Activated T-cell treated with anti-CD3 and anti-CD28 coated beads for 1 hour (primary cell): ENCODE measurements at regions not wholly inside any gene's neighbourhood (a gene's known extent, or its start where the extent isn't known, plus 50 kb on each side); places are given as distances from the start of the nearest gene placed in this dataset.

ENCODE experiments used
- DNase-seq: peaks from one replicate; pipeline ENCODE4 v3.0.0-alpha.2; 2020; ENCODE audit warnings: low read depth

DNA sequence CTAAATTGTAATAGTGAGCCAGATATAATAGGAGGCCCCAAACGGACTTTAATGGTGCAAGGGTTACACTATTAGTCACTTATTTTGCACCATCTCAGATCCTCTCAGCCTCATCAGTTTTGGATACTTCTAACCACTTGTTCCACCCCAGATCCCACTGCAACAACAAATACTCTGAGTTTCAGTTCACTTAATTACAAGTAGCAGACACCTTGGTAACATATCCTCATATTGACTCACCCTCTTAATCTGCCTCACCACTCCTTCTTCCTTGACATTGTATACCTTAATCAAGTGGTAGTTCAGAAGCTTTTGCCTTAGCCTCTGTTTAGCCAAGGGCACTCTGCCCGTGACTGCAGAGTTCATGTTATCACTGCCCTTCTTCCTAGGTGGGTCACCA lies 256.1 kb upstream of the UBASH3B start:
- no peak for DNase-seq

GRCh38 chr11:122398851-122399250 lies 256.7 kb upstream of the UBASH3B start:
- no peak for DNase-seq

DNA sequence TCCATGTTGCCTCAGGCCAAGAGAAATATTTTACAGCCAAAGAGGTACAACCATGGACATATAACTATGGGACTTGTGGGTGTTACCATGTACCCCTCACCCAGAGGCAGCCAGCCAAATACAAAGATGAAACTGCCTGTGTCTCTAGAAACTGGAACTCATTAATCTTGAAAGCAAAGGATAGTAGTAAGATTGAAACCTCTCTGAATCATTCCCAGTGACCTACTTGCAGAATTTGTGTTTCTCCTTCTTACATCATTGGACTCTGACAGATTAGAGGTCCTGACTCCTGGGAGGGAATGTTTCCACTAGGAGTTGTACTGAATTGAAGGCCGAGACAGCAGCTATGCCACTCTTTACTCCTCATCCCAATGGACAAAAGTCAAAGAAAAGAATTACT lies 257.4 kb upstream of the UBASH3B start:
- no peak for DNase-seq

- DNase-seq: no peak
These were observed 260.2 kb upstream of the UBASH3B start for GRCh38 chr11:122395282-122395681.

GRCh38 chr11:122394313-122394712 lies 261.2 kb upstream of the UBASH3B start:
- no peak for DNase-seq

DNA sequence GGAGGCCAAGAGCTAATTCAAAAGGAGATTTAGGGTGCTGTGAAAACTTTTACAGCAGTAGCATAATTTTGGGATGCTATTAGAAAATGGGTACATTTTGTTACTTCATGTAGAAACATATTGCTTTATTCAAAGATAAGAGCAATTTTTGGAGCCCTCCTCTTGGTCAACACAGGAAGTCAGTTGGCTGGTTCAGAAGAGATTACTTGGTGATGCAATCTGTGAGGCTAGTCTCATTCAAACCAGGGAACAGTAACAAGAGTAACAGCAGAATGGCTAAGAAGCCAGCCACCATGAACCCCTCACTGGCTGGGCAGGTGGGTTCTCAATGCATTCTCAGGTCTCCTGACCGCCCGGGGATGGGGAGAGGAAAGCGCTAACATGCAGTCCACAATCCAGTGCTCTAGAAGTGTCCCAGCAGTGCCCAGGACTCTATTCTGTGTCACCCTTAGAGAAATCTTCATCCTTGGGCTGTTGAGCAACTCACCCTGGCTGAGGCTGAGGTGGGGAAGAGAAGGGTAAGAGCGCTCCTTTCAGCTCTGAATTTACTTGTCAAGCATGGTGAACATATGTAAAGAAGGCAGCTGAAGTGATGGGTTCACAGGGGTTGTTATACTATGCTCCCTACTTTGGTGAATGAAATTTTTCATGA lies 262.2 kb upstream of the UBASH3B start:
- DNase-seq: no peak

GRCh38 chr11:122392508-122392907 lies 263.0 kb upstream of the UBASH3B start:
- DNase-seq: no peak

DNA sequence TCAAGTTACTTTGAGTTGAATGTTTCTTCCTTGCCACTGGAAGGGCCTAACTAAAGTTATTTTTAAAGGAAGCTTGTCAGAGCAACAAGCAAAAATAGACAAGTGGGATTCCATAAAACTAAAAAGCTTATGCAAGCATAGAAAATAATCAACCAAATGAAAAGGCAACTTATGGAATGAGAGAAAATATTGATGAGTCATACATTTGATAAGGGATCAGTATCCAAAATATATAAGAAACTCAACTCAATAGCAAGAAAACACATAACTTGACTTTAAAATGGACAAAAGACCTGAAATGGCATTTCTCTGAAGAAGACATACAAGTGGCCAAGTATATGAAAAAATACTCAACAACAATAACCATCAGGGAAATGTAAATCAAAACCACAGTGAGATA lies 264.5 kb upstream of the UBASH3B start:
- DNase-seq: no peak

GRCh38 chr11:122383186-122383585 lies 267.2 kb upstream of the BLID start:
- DNase-seq: no peak

GRCh38 chr11:122375687-122376399 lies 259.8 kb upstream of the BLID start:
- DNase-seq: no peak

GRCh38 chr11:122368796-122369195 lies 252.8 kb upstream of the BLID start:
- DNase-seq: no peak

DNA sequence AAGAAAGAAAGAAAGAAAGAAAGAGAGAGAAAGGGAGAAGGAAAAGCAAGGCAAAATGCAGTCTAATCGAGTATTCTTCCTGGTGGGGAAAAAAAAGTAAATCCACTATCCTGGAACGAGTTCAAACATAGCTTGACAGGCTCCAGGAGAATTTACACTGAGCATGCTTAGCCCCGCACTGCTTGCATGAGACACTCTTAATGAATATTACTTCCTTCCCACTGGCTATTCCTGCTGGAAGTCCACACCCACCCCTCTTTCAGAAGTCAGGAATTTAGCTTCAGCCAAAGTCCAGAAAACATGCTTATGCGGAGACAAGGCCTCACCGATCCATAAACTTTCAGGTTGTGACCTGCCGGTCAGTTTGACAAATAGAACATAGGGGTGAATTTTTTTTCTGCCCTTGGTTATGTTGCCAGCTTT lies 251.8 kb upstream of the BLID start:
- DNase-seq: no peak

DNA sequence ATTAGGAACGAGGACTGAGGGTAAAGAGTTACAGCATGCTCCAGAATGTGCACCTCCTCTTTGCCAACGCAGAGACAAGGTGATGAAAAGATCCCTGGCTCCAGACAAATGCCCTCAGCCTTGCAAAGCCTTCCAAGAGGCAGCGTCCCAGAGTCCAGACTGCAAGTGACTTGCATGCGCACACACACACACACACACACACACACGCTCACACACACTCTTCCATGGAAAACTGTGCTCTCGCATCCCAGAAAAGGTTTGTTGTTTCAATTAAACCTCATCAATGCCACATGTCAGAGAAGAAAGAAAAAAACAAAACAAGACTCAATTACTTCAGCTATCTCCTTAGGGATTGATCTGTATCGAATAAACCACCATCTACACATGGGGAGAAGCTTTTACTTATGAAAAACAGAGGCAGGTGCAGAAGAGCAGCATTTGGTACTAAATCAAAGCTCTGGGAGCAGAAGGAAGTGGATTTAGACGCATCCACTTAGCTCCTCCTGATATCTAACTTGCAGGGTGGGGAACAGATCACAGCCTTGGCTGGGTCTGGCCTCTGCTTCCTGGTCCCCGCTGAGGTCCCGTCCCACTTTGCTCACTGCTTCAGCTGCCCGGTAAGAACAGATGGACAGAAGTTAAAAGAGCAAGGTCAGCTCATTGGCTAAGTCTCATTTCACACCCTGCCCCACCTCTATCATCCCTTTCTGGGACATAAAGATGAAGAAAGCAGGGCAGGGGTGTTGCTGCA lies 249.8 kb upstream of the BLID start:
- no peak for DNase-seq

GRCh38 chr11:122363296-122363695 lies 247.3 kb upstream of the BLID start:
- no peak for DNase-seq

DNA sequence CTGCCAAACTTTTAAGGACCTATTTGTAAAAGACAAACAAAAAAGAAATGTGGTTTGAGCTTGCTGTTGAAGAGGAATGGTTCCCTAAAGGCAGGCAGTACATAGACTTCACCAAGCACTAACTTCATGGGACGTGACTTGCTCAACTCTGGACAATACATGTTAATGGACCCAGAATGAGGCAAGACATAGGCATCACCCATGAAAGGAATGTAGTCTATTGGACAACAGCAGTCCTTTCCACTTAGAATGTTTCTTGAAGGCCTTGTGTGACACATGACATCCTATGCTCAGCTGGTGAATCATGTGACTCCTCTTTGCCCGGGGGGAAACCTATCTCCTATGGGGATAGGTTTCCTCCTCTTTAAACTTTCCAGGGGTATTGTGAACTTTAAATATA lies 246.4 kb upstream of the BLID start:
- DNase-seq: no peak

- no peak for DNase-seq
These were observed 244.9 kb upstream of the BLID start for GRCh38 chr11:122360875-122361274.

DNA sequence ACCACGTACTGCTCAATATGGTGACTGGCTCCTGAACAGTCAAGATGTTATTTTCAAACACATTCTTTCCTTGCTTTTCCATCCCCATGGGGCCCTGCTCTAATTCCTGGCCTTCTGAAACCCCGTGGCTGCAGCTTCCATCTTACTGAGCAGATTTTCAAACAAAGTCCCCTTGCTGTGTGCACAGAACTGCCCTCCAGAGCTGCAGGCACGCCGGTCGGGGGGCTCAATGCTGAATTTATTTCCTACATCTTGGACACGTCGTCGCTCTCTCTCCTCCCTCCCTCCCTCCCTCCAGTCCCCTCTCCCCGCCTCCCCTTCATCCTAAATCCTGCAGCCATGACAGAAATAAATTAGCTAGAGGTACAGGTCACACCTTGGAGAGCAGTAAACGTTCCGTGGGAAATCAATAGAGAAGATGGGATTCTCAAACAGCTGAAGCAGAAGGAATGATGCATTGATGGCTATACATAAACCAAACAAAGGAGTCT lies 243.1 kb upstream of the BLID start:
- DNase-seq: no peak

DNA sequence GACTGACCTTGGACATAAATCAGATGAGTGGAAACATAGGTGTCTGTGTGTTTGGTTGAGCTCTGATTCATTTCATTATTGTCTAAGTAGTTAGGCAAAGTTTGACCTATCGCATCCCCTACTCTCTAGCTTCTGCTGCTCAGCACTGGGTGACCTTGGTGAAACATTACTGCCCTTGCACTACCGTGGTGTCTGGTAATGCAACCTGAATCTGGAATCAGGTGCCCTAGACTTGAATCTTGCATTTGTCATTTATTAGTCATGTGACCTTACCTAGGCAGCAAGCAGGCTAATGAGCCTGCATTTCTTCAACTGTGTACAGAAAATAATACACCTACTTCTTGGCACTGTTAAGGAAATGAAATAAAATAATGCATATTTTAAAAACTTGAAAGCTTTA lies 242.3 kb upstream of the BLID start:
- DNase-seq: no peak

GRCh38 chr11:122355968-122356367 lies 240.0 kb upstream of the BLID start:
- DNase-seq: no peak

DNA sequence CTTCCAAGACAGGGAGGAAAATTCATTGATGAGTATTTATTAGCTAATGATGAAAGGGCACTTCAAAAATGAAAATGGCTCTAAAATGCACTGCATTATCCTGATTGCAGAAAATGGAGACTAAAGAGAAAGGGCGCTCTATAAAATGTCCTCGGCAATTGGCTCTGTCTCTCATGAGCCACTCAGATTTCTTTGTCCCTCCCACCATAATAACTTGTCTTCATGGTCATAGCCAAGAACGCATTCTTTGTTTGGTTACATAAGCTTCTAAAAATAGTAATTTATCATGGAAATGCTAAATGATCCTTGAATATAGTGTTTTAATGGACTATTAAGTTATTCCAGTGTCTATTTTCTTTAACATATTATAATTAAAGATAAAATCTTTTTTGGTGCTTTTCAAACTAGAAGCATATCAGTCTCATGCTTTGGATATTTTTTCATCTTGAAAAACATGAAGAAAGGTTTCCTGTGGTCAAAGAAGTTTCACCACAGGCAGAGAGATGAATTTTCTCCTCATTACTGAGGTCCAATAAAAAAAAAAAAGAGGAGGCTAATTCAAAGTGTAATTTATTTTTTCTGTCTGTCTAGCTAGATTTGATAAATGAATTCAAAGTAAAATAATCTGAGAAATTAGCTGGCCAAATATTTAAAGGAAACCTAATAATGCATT lies 238.1 kb upstream of the BLID start:
- no peak for DNase-seq

DNA sequence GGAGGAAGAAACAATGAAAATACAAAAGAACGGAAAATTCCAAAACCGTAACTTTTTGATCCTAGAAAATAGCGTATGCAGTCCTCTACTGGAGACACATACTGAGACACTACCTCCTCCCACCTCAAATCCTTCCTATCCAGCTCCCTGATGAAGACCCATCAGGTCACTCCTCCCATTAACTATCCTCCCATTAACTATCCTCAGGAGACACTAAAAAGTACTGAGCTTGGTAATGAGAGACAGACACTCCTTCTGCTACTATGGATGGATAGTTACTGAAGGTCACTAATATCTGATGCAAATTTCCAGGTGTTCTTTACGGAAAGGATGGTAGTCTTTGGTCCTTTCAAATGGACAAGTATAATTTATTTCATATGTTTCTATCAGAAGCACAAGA lies 237.5 kb upstream of the BLID start:
- DNase-seq: no peak

- no peak for DNase-seq
These were observed 232.8 kb upstream of the BLID start for GRCh38 chr11:122348659-122349409.
